ENCODE measurements at regions not wholly inside any gene's neighbourhood (a gene's known extent, or its start where the extent isn't known, plus 50 kb on each side); places are given as distances from the start of the nearest gene placed in this dataset.

- no peaks in the 10 kb centered on the region for H3K36me3 ChIP-seq (ENCODE audit: control insufficient read depth, insufficient read depth, low read length)
- no peaks in the 10 kb centered on the region for H3K9me3 ChIP-seq (ENCODE audit: control insufficient read depth, insufficient read depth, low read depth, low read length)
- H3K9ac ChIP-seq (ENCODE audit: low read length): no peak overlapping the region
- no peak overlapping the region for H3K4me3 ChIP-seq (ENCODE audit: low read depth, low read length)
- no peaks in the 10 kb centered on the region for H3K27me3 ChIP-seq (ENCODE audit: control insufficient read depth, insufficient read depth, low read length)
- H3K4me1 ChIP-seq (ENCODE audit: control insufficient read depth, insufficient read depth, low read length): no peaks in the 10 kb centered on the region
- no peak overlapping the region for H3K27ac ChIP-seq (ENCODE audit: low read depth, low read length)
Measured at GRCh38 chr9:135269912-135270830, 182.7 kb downstream of the OLFM1 start.

GRCh38 chr9:135271425-135271824 is 184.0 kb downstream of the OLFM1 start:
- H3K4me3 ChIP-seq (ENCODE audit: low read depth, low read length): no peak overlapping the region
- H3K36me3 ChIP-seq (ENCODE audit: control insufficient read depth, insufficient read depth, low read length): no peaks in the 10 kb centered on the region
- no peak overlapping the region for H3K27ac ChIP-seq (ENCODE audit: low read depth, low read length)
- H3K9me3 ChIP-seq (ENCODE audit: control insufficient read depth, insufficient read depth, low read depth, low read length): no peaks in the 10 kb centered on the region
- H3K9ac ChIP-seq (ENCODE audit: low read length): no peak overlapping the region
- no peaks in the 10 kb centered on the region for H3K27me3 ChIP-seq (ENCODE audit: control insufficient read depth, insufficient read depth, low read length)
- H3K4me1 ChIP-seq (ENCODE audit: control insufficient read depth, insufficient read depth, low read length): no peaks in the 10 kb centered on the region

- Histone ChIP-seq H3K27ac (ENCODE audit: low read depth, low read length) (no peak overlapping the region), H3K9ac (ENCODE audit: low read length) (no peak overlapping the region), H3K9me3 (ENCODE audit: control insufficient read depth, insufficient read depth, low read depth, low read length) (no peaks in the 10 kb centered on the region), H3K36me3 (ENCODE audit: control insufficient read depth, insufficient read depth, low read length) (no peaks in the 10 kb centered on the region), H3K4me1 (ENCODE audit: control insufficient read depth, insufficient read depth, low read length) (no peaks in the 10 kb centered on the region), H3K4me3 (ENCODE audit: low read depth, low read length) (no peak overlapping the region), H3K27me3 (ENCODE audit: control insufficient read depth, insufficient read depth, low read length) (no peaks in the 10 kb centered on the region)
Measured at GRCh38 chr9:135272608-135273007, 185.1 kb downstream of the OLFM1 start.

- H3K4me1 ChIP-seq (ENCODE audit: control insufficient read depth, insufficient read depth, low read length): no peaks in the 10 kb centered on the region
- no peaks in the 10 kb centered on the region for H3K9me3 ChIP-seq (ENCODE audit: control insufficient read depth, insufficient read depth, low read depth, low read length)
- H3K9ac ChIP-seq (ENCODE audit: low read length): no peak overlapping the region
- no peak overlapping the region for H3K27ac ChIP-seq (ENCODE audit: low read depth, low read length)
- no peaks in the 10 kb centered on the region for H3K36me3 ChIP-seq (ENCODE audit: control insufficient read depth, insufficient read depth, low read length)
- no peaks in the 10 kb centered on the region for H3K27me3 ChIP-seq (ENCODE audit: control insufficient read depth, insufficient read depth, low read length)
- no peak overlapping the region for H3K4me3 ChIP-seq (ENCODE audit: low read depth, low read length)
Measured at GRCh38 chr9:135273008-135273407, 185.5 kb downstream of the OLFM1 start.

GRCh38 chr9:135275163-135275562 is 187.7 kb downstream of the OLFM1 start:
- H3K4me3 ChIP-seq (ENCODE audit: low read depth, low read length): no peak overlapping the region
- H3K9me3 ChIP-seq (ENCODE audit: control insufficient read depth, insufficient read depth, low read depth, low read length): no peaks in the 10 kb centered on the region
- no peaks in the 10 kb centered on the region for H3K36me3 ChIP-seq (ENCODE audit: control insufficient read depth, insufficient read depth, low read length)
- H3K9ac ChIP-seq (ENCODE audit: low read length): no peak overlapping the region
- H3K4me1 ChIP-seq (ENCODE audit: control insufficient read depth, insufficient read depth, low read length): no peaks in the 10 kb centered on the region
- H3K27me3 ChIP-seq (ENCODE audit: control insufficient read depth, insufficient read depth, low read length): no peaks in the 10 kb centered on the region
- no peak overlapping the region for H3K27ac ChIP-seq (ENCODE audit: low read depth, low read length)

- no peaks in the 10 kb centered on the region for H3K4me1 ChIP-seq (ENCODE audit: control insufficient read depth, insufficient read depth, low read length)
- no peak overlapping the region for H3K27ac ChIP-seq (ENCODE audit: low read depth, low read length)
- H3K36me3 ChIP-seq (ENCODE audit: control insufficient read depth, insufficient read depth, low read length): no peaks in the 10 kb centered on the region
- H3K4me3 ChIP-seq (ENCODE audit: low read depth, low read length): no peak overlapping the region
- no peak overlapping the region for H3K9ac ChIP-seq (ENCODE audit: low read length)
- no peaks in the 10 kb centered on the region for H3K9me3 ChIP-seq (ENCODE audit: control insufficient read depth, insufficient read depth, low read depth, low read length)
- H3K27me3 ChIP-seq (ENCODE audit: control insufficient read depth, insufficient read depth, low read length): no peaks in the 10 kb centered on the region
Measured at GRCh38 chr9:135275571-135276289, 188.3 kb downstream of the OLFM1 start.

- Histone ChIP-seq H3K27me3 (ENCODE audit: control insufficient read depth, insufficient read depth, low read length) (no peaks in the 10 kb centered on the region), H3K36me3 (ENCODE audit: control insufficient read depth, insufficient read depth, low read length) (no peaks in the 10 kb centered on the region), H3K4me3 (ENCODE audit: low read depth, low read length) (no peak overlapping the region), H3K9ac (ENCODE audit: low read length) (no peak overlapping the region), H3K9me3 (ENCODE audit: control insufficient read depth, insufficient read depth, low read depth, low read length) (no peaks in the 10 kb centered on the region), H3K27ac (ENCODE audit: low read depth, low read length) (no peak overlapping the region), H3K4me1 (ENCODE audit: control insufficient read depth, insufficient read depth, low read length) (no peaks in the 10 kb centered on the region)
Measured at GRCh38 chr9:135277219-135278201, 190.0 kb downstream of the OLFM1 start.

GRCh38 chr9:135278586-135278985 is 191.1 kb downstream of the OLFM1 start:
- Histone ChIP-seq H3K4me1 (ENCODE audit: control insufficient read depth, insufficient read depth, low read length) (no peaks in the 10 kb centered on the region), H3K9ac (ENCODE audit: low read length) (no peak overlapping the region), H3K27me3 (ENCODE audit: control insufficient read depth, insufficient read depth, low read length) (no peaks in the 10 kb centered on the region), H3K27ac (ENCODE audit: low read depth, low read length) (no peak overlapping the region), H3K36me3 (ENCODE audit: control insufficient read depth, insufficient read depth, low read length) (no peaks in the 10 kb centered on the region), H3K9me3 (ENCODE audit: control insufficient read depth, insufficient read depth, low read depth, low read length) (no peaks in the 10 kb centered on the region), H3K4me3 (ENCODE audit: low read depth, low read length) (no peak overlapping the region)

GRCh38 chr9:135279385-135279784 is 191.9 kb downstream of the OLFM1 start:
- Histone ChIP-seq H3K27ac (ENCODE audit: low read depth, low read length) (no peak overlapping the region), H3K9ac (ENCODE audit: low read length) (no peak overlapping the region), H3K4me1 (ENCODE audit: control insufficient read depth, insufficient read depth, low read length) (no peaks in the 10 kb centered on the region), H3K9me3 (ENCODE audit: control insufficient read depth, insufficient read depth, low read depth, low read length) (no peaks in the 10 kb centered on the region), H3K27me3 (ENCODE audit: control insufficient read depth, insufficient read depth, low read length) (no peaks in the 10 kb centered on the region), H3K36me3 (ENCODE audit: control insufficient read depth, insufficient read depth, low read length) (no peaks in the 10 kb centered on the region), H3K4me3 (ENCODE audit: low read depth, low read length) (no peak overlapping the region)

GRCh38 chr9:135279834-135280393 is 192.4 kb downstream of the OLFM1 start:
- no peaks in the 10 kb centered on the region for H3K27me3 ChIP-seq (ENCODE audit: control insufficient read depth, insufficient read depth, low read length)
- no peaks in the 10 kb centered on the region for H3K4me1 ChIP-seq (ENCODE audit: control insufficient read depth, insufficient read depth, low read length)
- no peak overlapping the region for H3K27ac ChIP-seq (ENCODE audit: low read depth, low read length)

More at GRCh38 chr9:135279834-135280393, 192.4 kb downstream of the OLFM1 start:
- no peaks in the 10 kb centered on the region for H3K9me3 ChIP-seq (ENCODE audit: control insufficient read depth, insufficient read depth, low read depth, low read length)
- H3K9ac ChIP-seq (ENCODE audit: low read length): no peak overlapping the region
- H3K4me3 ChIP-seq (ENCODE audit: low read depth, low read length): no peak overlapping the region
- no peaks in the 10 kb centered on the region for H3K36me3 ChIP-seq (ENCODE audit: control insufficient read depth, insufficient read depth, low read length)
